Activated T-cell treated with anti-CD3 and anti-CD28 coated beads, Interleukin-2, amount 50 U/mL, for 72 hours (primary cell): ENCODE measurements at regions not wholly inside any gene's neighbourhood (a gene's known extent, or its start where the extent isn't known, plus 50 kb on each side); places are given as distances from the start of the nearest gene placed in this dataset.

Source experiments
- ATAC-seq, 2 donors: fragments of 150-1000 bp; cut with Tn5 transposase; replicated peaks in 1 of 2; 2 replicates each; pipeline ENCODE4 v1.10.0; 2021; ENCODE audit warnings: moderate library complexity in 2 of 2, mild to moderate bottlenecking in 1 of 2
- DNase-seq, 2 donors: peaks; one replicate each; pipeline ENCODE4 v3.0.0; 2021 to 2022; ENCODE audit warnings: mixed read lengths in 1 of 2
- H3K27ac Mint-ChIP-seq: one replicate; pipeline ENCODE4 v1.8.0; 2022; ENCODE audit warnings: mild to moderate bottlenecking, moderate library complexity, mixed read lengths
- H3K27me3 Mint-ChIP-seq: one replicate; pipeline ENCODE4 v1.8.0; 2022; ENCODE audit warnings: low read depth, mixed read lengths
- H3K36me3 Mint-ChIP-seq, 2 donors: one replicate each; pipeline ENCODE4 v1.8.0; 2022; ENCODE audit warnings: mixed read lengths in 2 of 2, mild to moderate bottlenecking in 1 of 2; ENCODE audit not compliant: insufficient read depth in 2 of 2
- H3K4me1 Mint-ChIP-seq: one replicate; pipeline ENCODE4 v1.8.0; 2022; ENCODE audit warnings: low read depth, mixed read lengths
- H3K4me3 Mint-ChIP-seq, 2 donors: one replicate each; pipeline ENCODE4 v1.8.0; 2022; ENCODE audit warnings: mild to moderate bottlenecking in 2 of 2, mixed read lengths in 2 of 2, moderate library complexity in 2 of 2
- H3K9me3 Mint-ChIP-seq, 2 donors: one replicate each; pipeline ENCODE4 v1.8.0; 2022; ENCODE audit warnings: mixed read lengths in 2 of 2

DNA sequence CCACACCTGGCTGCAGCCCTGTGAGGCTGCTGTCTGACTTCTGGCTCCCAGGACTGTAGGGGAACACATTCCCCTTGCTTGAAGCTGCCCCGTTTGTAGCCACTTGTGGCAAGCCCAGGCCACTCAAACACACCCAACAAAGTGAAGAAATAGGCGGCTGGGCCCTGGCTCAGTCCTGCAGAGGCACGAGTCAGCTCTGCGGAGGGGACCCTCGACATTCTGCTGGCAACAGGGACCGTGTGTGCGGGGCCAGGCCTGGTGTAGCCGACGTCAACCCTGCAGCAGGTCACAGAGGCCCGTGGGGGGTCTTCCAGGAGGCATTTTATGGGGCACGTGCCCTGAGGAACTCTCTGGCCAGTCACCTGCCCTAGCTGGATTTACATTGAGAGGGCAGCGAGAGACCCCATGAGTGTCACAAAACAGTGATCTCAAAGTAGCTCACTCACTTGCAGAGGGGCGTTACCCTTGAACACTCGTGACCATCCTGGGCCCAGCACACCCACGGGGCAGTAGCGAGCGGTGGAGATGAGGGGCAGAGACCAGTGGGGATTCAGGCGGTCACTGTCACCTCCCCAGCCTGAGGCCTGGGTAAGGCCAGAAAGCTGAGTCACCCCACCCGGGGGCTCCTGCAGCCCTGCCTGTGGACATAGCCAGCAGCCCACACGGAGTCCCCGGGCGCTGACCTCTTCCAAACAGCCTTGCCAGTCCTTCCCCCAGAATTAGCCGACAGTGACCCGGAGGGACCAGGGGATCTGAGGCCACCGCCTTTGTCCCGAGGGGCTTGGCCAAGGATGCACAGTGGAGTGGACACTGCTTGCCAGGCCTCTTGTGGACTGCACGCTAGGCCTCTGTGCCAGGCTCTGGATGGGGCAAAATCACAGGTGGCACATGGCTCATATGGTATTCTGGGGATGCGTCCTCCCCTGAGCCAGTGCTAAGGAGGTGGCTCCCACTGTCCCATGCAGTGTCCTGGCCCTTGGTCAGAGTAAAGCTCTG lies 139.5 kb downstream of the CTTN start:
- DNase-seq (no peak), ATAC-seq (no peak)
- Mint-ChIP-seq H3K9me3 (peaks cover 7 to 14% of the 10 kb centered on the region in 2 donors), H3K4me3 (no peak overlapping the region), H3K27me3 (no peaks in the 10 kb centered on the region), H3K4me1 (no peaks in the 10 kb centered on the region), H3K36me3 (peaks cover 2 to 4% of the 10 kb centered on the region in 2 donors), H3K27ac (no peak overlapping the region)

DNA sequence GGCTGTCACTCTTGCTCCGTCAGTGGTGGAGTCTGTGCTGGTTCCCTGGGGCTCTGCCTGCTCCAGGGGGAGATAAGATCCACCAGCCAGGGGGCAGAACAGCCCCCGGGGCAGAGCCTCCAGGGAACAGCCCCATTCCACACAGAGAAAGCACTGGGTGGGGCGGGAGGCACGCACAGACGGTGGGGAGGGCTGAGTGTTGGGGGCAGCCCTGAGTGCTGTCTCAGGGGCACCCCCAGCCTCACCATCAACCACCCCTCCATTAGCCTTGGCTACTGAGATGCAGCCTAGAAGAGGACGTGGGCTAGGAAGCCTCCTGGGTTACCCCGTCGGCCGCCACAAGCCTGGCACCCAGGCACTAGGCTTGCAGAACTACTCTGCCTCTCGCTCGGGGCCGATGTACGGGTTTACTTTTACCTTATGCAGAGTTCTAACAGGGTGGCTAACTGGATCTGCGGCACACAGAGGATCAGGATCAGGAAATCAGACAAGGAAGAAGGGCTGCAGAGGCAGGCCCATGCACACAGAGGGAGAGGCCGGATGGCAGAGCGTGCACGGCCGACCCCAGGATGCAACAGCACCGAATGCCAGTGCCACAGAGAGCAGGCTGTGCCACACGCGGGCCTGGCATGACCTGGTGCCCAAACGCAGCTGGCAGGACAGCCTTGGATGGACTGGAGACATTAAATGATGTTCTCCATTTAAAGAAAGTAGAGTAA lies 140.5 kb downstream of the CTTN start:
- ATAC-seq: no peak
- peaks cover 4 to 11% of the 10 kb centered on the region in 2 donors for H3K9me3 Mint-ChIP-seq

DNA sequence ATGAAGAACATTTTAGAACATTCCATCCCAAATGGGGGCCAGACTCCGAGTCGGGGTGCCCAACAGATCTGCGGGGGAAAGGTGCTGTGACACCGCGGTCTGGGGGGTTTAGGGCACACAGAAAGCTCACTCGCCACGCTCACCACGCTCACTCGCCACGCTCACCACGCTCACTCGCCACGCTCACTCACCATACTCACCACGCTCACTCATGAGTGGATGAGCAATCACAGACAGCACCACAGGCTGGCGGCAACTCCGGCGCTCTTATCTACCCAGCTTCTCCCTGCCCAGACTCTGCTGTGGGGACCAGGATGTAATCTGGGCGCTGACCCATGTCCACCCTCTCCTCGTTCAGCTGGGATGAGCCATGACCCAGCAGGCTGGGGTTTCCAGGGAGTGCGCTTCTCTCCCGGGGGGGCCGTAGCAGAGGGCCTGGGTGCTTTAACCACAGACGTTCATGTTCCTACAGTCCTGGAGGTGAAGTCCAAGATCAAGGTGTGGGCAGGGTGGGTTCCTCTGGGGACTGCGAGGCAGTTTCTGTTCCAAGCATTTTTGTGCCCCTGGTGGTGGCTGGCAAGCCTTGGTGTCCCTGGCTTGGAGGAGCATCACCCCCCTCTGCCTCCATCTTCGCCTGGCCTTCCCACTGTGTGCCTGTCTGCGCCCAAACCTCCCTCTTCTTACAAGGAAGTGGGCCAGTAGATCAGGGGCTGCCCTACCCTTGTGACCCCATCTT lies 141.2 kb downstream of the CTTN start:
- DNase-seq: no peak
- H3K27ac Mint-ChIP-seq: no peak overlapping the region

More for the DNA sequence above, 140.5 kb downstream of the CTTN start:
- Mint-ChIP-seq H3K27ac (no peak overlapping the region), H3K36me3 (peaks cover 2 to 4% of the 10 kb centered on the region in 2 donors), H3K4me3 (no peak overlapping the region), H3K4me1 (no peaks in the 10 kb centered on the region), H3K27me3 (no peaks in the 10 kb centered on the region)
- no peak for DNase-seq

DNA sequence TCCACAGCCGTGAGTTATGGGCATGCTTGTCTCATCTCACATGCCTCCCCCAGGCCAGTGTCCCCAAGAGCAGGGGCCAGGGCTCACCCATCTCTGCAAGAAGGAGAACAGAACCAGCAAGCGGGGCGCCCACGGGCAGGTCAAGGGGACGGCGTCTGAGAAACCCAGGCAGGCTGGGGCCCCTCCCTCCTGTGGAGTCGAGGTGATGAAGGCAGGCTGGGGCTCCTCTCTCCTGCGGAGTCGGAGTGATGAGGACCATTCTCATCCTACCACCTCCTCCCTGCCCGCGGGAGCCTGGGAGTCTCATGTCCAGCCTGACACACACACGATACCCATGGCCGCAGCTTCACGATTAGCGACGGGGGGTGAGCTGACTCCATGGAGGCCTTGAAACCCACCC lies 141.9 kb downstream of the CTTN start:
- no peaks in the 10 kb centered on the region for H3K4me1 Mint-ChIP-seq
- DNase-seq (no peak), ATAC-seq (no peak)
- no peak overlapping the region for H3K27ac Mint-ChIP-seq
- no peaks in the 10 kb centered on the region for H3K27me3 Mint-ChIP-seq
- peaks cover 2 to 6% of the 10 kb centered on the region in 2 donors for H3K9me3 Mint-ChIP-seq
- no peak overlapping the region for H3K4me3 Mint-ChIP-seq
- peaks cover under 1 to 2% of the 10 kb centered on the region in 2 donors for H3K36me3 Mint-ChIP-seq

More for the DNA sequence above, 141.2 kb downstream of the CTTN start:
- Mint-ChIP-seq H3K4me1 (no peaks in the 10 kb centered on the region), H3K36me3 (peaks cover 2 to 4% of the 10 kb centered on the region in 2 donors), H3K27me3 (no peaks in the 10 kb centered on the region), H3K9me3 (peaks cover 4 to 8% of the 10 kb centered on the region in 2 donors), H3K4me3 (no peak overlapping the region)
- no peak for ATAC-seq

DNA sequence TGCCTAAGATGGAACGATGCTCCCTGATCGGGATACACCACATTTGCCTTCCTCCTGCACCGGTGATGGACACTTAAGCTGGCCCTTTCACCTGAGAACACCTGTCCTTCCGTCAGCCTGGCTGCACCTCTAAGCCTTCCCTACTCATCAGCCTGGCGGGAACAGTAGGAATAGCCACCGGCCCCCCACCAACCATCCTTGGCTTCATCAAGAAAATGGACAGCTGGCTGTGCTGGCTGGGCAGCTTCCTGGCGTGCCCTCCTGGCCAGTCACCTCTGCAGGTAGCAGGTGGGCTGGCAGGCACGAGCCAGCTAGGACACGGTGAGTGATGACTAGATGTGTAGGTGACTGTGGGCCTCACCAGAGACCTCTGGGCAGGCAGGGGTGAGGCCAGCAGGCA lies 142.8 kb downstream of the CTTN start:
- Mint-ChIP-seq H3K4me1 (no peaks in the 10 kb centered on the region), H3K27me3 (no peaks in the 10 kb centered on the region), H3K4me3 (no peak overlapping the region), H3K9me3 (peaks cover 0 to 3% of the 10 kb centered on the region in 2 donors), H3K36me3 (no peaks in the 10 kb centered on the region), H3K27ac (no peak overlapping the region)
- ATAC-seq: no peak
- no peak for DNase-seq

DNA sequence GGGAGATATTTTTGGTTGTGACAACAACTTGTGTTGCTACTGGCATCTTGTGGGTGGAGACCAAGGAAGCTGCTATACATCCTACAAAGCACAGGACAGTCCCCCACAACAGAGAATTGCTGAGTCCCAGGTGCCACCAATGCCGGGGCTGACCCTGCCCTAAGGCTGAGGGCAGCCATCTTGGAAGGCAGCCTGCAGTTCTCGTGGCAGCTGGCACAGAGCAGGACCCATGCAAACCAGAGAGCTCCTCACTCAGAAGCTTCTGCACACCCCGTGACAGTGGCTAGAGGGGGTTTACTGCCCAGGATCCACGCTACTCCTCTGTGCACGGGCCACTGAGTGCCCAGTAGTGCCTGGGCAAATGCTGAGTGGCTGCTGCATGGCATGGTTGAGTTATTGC lies 143.4 kb downstream of the CTTN start:
- no peak overlapping the region for H3K4me3 Mint-ChIP-seq
- H3K36me3 Mint-ChIP-seq: no peaks in the 10 kb centered on the region
- DNase-seq (no peak), ATAC-seq (no peak)
- peaks cover 0 to 3% of the 10 kb centered on the region in 2 donors for H3K9me3 Mint-ChIP-seq
- no peaks in the 10 kb centered on the region for H3K4me1 Mint-ChIP-seq
- no peak overlapping the region for H3K27ac Mint-ChIP-seq
- no peaks in the 10 kb centered on the region for H3K27me3 Mint-ChIP-seq

DNA sequence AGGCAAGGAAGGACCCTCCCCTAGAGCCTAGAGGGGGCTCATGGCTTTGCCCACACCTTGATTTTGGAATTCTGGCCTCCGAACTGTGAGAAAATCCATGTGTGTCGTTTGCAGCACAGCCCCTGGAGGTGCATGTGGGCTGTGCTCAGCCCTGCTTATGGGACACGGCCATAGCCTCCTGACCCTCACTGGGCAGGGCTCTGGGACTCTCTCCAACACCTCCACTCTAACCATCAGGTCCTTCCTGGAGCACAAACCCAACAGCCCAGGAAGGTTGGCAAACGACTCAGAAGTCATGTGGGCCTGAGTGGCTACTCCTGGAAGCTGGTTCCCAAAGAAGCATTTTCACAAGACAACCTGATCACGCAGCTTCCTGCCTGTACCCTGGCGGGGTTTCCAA lies 144.1 kb downstream of the CTTN start:
- no peaks in the 10 kb centered on the region for H3K36me3 Mint-ChIP-seq
- no peak overlapping the region for H3K27ac Mint-ChIP-seq
- no peak for ATAC-seq
- H3K4me3 Mint-ChIP-seq: no peak overlapping the region
- no peaks in the 10 kb centered on the region for H3K27me3 Mint-ChIP-seq
- H3K4me1 Mint-ChIP-seq: no peaks in the 10 kb centered on the region
- H3K9me3 Mint-ChIP-seq: peaks cover 0 to 3% of the 10 kb centered on the region in 2 donors
- no peak for DNase-seq

DNA sequence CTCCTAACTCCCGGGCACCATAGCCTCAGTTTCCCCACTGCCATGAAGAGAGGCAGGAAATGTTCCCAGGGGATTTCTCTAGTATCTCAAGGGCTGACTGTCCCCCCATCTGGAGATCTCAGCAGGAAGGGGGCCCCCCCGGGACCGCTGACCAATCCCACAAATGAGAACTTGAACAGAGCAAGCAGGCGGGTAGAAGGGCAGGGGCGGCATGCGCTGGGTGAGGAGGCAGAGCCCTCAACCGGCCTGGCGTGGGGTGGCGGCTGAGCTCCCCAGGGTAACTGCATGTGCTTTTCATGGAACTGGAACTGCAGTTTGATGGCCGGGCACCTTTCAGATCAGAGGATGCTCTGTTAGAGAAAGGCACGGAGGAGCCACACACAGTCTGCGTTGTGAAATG lies 144.5 kb downstream of the CTTN start:
- ATAC-seq (no peak), DNase-seq (no peak)
- Mint-ChIP-seq H3K4me3 (no peak overlapping the region), H3K27ac (no peak overlapping the region), H3K36me3 (no peaks in the 10 kb centered on the region), H3K27me3 (no peaks in the 10 kb centered on the region), H3K9me3 (peaks cover 0 to 3% of the 10 kb centered on the region in 2 donors), H3K4me1 (no peaks in the 10 kb centered on the region)

DNA sequence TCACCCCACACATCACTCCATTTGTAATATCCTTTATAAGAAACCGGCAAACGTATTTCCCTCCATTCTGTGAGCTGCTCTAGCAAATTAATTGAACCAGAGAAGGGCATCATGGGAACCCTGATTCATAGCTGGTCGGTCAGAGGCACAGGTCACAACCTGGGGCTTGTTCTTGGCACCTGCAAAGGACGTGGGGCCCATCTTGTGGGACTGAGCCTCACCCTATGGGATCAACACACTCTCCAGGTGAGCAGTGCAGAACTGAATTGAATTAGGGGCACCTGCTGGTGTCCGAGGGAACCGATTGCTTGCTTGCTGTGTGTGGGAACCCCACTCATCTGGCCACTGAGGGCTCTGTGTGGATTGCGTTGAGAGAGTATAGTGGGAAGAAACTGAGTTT lies 145.3 kb downstream of the CTTN start:
- ATAC-seq (no peak), DNase-seq (no peak)
- Mint-ChIP-seq H3K27me3 (no peaks in the 10 kb centered on the region), H3K36me3 (no peaks in the 10 kb centered on the region), H3K4me1 (no peaks in the 10 kb centered on the region), H3K27ac (no peak overlapping the region), H3K4me3 (no peak overlapping the region), H3K9me3 (peaks cover 0 to 3% of the 10 kb centered on the region in 2 donors)

DNA sequence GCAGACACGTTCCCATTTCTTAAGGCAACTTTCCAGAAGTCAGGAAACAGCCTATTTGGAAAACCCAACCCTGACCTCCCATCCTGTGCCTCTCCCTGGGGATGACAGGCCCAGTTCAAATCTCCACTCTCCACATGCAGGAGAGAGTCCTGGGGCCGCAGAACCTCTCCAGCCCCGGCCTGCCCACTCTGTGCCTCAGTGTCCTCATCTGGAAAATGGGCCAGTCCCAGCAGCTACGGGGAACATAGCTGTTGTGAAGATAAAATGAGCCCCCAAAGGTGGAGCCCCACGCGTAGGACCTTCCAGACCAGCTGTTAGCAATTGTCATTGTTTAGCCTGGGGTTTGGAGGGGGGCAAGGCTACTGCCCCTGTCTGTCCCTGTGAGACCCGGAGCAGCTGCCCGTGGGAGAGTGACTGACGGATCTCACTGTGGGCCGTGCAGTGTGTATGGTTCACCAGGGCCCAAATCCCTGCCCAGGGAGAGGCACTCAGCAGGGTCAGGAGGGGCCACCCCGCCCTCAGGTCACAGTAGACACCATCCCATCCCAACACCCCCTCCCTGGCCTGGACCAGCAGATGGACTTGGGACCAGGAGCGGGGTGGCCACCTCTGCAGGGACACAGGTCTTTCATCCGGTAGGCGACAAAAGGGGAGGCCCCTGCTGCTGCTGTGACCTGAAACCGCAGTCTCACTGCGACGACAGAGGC lies 145.9 kb downstream of the CTTN start:
- no peaks in the 10 kb centered on the region for H3K36me3 Mint-ChIP-seq
- DNase-seq (no peak), ATAC-seq (no peak)
- H3K9me3 Mint-ChIP-seq: peaks cover 0 to 3% of the 10 kb centered on the region in 2 donors
- H3K4me3 Mint-ChIP-seq: no peak overlapping the region
- no peaks in the 10 kb centered on the region for H3K4me1 Mint-ChIP-seq
- no peaks in the 10 kb centered on the region for H3K27me3 Mint-ChIP-seq
- no peak overlapping the region for H3K27ac Mint-ChIP-seq

DNA sequence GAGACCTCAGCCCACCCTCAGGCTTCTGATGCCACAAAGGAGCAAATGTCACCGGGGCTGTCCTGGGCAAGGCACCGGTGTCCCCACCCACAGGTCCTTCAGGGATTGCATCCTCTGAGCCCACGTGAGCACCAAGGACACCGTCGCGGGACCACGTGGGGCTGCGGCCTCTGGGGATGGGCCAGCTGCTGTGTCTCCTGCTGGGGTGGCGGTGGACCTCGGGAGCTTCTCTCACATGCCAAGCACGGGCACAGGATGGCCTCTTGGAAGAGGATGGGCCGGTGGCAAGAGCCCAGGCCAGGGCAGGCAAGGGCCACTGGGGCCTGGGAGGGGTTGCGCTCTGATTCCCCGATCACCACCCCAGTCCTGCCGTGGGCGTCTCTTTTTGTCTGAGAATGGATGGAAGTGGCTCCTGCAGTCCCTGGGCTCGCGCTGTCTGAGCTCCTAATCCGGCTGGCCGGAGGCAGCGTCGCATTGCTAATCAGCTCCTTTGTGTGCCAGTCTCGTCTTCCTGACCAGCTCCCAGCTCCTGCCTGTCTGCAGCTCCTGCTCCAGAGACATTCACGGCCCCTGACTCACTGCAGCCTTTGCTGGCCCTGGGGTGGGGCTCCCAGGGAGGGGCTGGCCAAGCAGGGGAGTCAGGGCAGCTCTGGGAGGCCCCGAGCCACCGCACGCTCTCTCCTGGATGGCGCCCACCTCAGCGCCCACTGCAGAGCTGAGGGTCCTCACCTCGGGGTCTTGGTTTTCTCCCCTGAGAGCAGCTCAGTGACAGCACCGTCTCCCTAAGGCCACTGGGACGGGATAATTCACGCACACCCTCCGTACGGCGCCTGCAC lies 146.7 kb downstream of the CTTN start:
- DNase-seq: no peak
- H3K27me3 Mint-ChIP-seq: no peaks in the 10 kb centered on the region

DNA sequence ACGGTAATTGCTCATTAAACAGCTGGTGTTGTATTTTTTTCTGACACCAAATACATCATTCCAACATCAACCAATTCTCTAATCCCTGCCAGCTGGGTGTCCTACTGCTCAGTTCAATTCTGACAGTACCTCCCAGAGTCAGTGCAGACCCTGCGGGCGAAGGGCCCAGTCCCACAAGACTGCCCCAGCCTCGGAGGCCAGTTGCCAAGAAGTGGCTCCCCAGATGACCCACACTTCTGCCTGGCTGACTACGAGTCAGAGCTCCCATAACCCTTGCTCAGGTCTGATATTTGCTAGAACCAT lies 147.2 kb downstream of the CTTN start:
- H3K27me3 Mint-ChIP-seq: no peaks in the 10 kb centered on the region
- ATAC-seq (no peak), DNase-seq (no peak)
- no peaks in the 10 kb centered on the region for H3K4me1 Mint-ChIP-seq
- no peak overlapping the region for H3K27ac Mint-ChIP-seq
- no peaks in the 10 kb centered on the region for H3K36me3 Mint-ChIP-seq
- peaks cover 0 to 3% of the 10 kb centered on the region in 2 donors for H3K9me3 Mint-ChIP-seq
- H3K4me3 Mint-ChIP-seq: no peak overlapping the region

More for the DNA sequence above, 146.7 kb downstream of the CTTN start:
- Mint-ChIP-seq H3K4me3 (no peak overlapping the region), H3K27ac (no peak overlapping the region), H3K9me3 (peaks cover 0 to 3% of the 10 kb centered on the region in 2 donors), H3K4me1 (no peaks in the 10 kb centered on the region), H3K36me3 (no peaks in the 10 kb centered on the region)
- no peak for ATAC-seq
